Common myeloid progenitor, CD34-positive (primary cell): ENCODE measurements at regions not wholly inside any gene's neighbourhood (a gene's known extent, or its start where the extent isn't known, plus 50 kb on each side); places are given as distances from the start of the nearest gene placed in this dataset.

Experiments
- CTCF ChIA-PET: fragments of 350-600 bp; sonication (Branson Sonifier 250); formaldehyde crosslinking; loops from one replicate; lab custom pipeline; 2021; ENCODE audit warnings: antibody characterized with exemption; lab: Charles Lee
- POLR2A ChIA-PET: fragments of 350-600 bp; sonication (Branson Sonifier 250); formaldehyde crosslinking; loops from one replicate; lab custom pipeline; 2021; ENCODE audit warnings: antibody characterized with exemption; lab: Charles Lee
- DNase-seq, 3 donors: peaks; one replicate each; pipeline versions ENCODE4 v3.0.0 to v3.0.0-alpha.2; 2013
- H3K27ac ChIP-seq, 2 experiments: 1 replicate in 1 of 2; 2 replicates in 1 of 2; pipeline ENCODE4 v1.7.0; 2013; ENCODE audit warnings: inconsistent platforms in 2 of 2, low read length in 2 of 2, mild to moderate bottlenecking in 2 of 2, low read depth in 1 of 2, moderate library complexity in 1 of 2; ENCODE audit not compliant: severe bottlenecking in 2 of 2, insufficient read depth in 1 of 2, poor library complexity in 1 of 2
- H3K27me3 ChIP-seq, 5 experiments: replicated peaks in 2 of 5; 1 replicate in 3 of 5; 2 replicates in 2 of 5; pipeline versions ENCODE4 v1.6.1 to v1.7.0; 2013; ENCODE audit warnings: low read length in 4 of 5, mild to moderate bottlenecking in 2 of 5, moderate library complexity in 2 of 5, inconsistent platforms in 1 of 5; ENCODE audit not compliant: insufficient read depth in 5 of 5, control insufficient read depth in 4 of 5
- H3K36me3 ChIP-seq, 4 experiments: 1 replicate in 2 of 4; 2 replicates in 2 of 4; pipeline versions ENCODE4 v1.6.1 to v1.7.0; 2013; ENCODE audit warnings: low read length in 3 of 4, control low read depth in 1 of 4, mild to moderate bottlenecking in 1 of 4; ENCODE audit not compliant: control insufficient read depth in 4 of 4, insufficient read depth in 4 of 4
- H3K4me1 ChIP-seq, 4 experiments: 1 replicate in 3 of 4; 2 replicates in 1 of 4; pipeline versions ENCODE4 v1.6.1 to v1.7.1; 2013; ENCODE audit warnings: low read length in 3 of 4, mild to moderate bottlenecking in 3 of 4, control low read depth in 1 of 4, inconsistent platforms in 1 of 4, moderate library complexity in 1 of 4; ENCODE audit not compliant: control insufficient read depth in 4 of 4, insufficient read depth in 4 of 4; ENCODE audit errors: control extremely low read depth in 1 of 4
- H3K4me3 ChIP-seq, 7 experiments: 1 replicate in 4 of 7; 2 replicates in 3 of 7; pipeline versions ENCODE4 v1.5.1 to v1.7.0; 2013; ENCODE audit warnings: mild to moderate bottlenecking in 7 of 7, low read length in 6 of 7, moderate library complexity in 6 of 7, inconsistent platforms in 2 of 7, low read depth in 2 of 7, control low read depth in 1 of 7; ENCODE audit not compliant: insufficient read depth in 4 of 7, control insufficient read depth in 1 of 7; ENCODE audit errors: extremely low read depth in 1 of 7
- H3K9me3 ChIP-seq, 5 experiments: 1 replicate in 4 of 5; 2 replicates in 1 of 5; pipeline versions ENCODE4 v1.6.1 to v1.7.1; 2013; ENCODE audit warnings: low read length in 4 of 5, mild to moderate bottlenecking in 2 of 5, inconsistent platforms in 1 of 5, low read depth in 1 of 5, moderate library complexity in 1 of 5; ENCODE audit not compliant: control insufficient read depth in 4 of 5, insufficient read depth in 2 of 5; ENCODE audit errors: control extremely low read depth in 1 of 5
- WGBS: methylation state at CpG from one replicate; pipeline ENCODE4 v1.1.5; 2013; ENCODE audit not compliant: insufficient coverage; 5-methylcytosine and 5-hydroxymethylcytosine counted together

DNA sequence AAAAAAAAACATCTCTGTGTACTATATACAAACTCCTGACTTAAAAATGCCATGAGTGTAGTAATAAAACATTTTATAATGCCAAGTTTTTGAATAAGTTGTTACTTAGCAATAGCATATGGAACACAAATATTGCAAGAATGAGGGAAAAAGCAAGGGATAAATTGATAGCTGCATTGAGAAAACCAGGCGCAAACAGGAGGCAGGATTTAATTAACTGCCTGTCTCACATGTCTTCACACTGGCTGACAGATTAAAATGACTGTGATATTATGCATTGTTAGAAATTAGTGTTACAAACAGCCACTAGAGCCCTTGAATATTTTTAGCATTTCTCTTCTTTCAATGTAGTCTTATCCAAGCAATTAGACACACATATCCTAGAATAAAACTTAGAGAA is 1817.5 kb upstream of the NUDT12 start:
- no peaks in the 10 kb centered on the region for H3K9me3 ChIP-seq
- no peaks in the 10 kb centered on the region for H3K27me3 ChIP-seq
- no peaks in the 10 kb centered on the region for H3K4me1 ChIP-seq
- WGBS = no CpG with 5 or more reads among the region's 1 CpG
- no peak overlapping the region for H3K4me3 ChIP-seq
- no peak for DNase-seq
- CTCF ChIA-PET = no interaction called here
- POLR2A ChIA-PET = interaction anchor here (0.6 kb wide), 1 partner anchor 35 kb away, joined by 4 read pairs; no protein-coding TSS in a partner anchor
- H3K27ac ChIP-seq = no peak overlapping the region
- H3K36me3 ChIP-seq = no peaks in the 10 kb centered on the region

DNA sequence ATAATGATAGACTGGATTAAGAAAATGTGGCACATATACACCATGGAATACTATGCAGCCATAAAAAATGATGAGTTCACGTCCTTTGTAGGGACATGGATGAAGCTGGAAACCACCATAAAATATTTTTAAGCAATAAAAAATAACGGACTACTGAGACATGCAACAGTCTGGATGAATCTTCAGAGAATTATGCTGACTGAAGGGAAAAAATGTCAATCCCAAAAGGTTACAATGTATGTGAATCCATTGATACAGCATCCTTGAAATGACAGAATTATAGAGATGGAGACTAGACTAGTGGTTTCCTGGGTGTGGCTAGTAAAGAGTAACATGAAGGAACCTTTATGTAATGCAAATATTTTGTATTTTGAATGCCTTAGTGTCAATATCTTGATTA is 1808.6 kb upstream of the NUDT12 start:
- no CpG with 5 or more reads among the region's 2 CpGs for WGBS
- ChIA-PET POLR2A (no interaction called here), CTCF (no interaction called here)

DNA sequence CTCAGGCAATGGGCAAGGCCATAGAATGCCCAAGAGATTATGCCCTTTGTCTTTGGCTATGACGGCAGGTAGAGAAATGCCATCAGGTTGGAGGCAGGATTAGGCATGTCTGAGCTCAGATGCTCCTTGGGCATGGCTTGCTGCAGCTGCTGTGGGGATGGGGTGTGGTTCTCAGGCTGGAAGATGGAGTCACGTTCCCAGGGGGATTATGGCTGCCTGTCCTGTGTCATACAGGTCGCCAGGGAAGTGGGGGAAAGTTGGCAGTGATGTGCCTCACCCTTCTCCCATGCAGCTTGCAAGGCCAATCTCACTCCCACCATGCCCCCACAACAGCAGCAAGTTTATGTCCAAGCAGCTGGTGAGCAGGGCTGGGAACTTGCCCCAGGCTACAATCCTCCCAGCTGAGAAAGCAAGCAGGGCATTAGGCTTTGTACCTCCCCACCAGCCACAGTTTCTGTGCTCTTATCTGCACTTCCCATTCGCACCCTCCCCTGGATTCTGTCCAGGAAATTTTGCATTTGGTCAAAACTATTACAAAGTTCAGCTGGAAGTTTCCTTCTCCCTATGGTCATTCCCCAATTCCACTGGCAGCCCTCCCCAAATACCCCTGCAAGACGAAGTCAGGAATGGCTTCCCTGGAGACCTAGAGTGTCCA is 1788.0 kb upstream of the NUDT12 start:
- Histone ChIP-seq H3K27me3 (no peaks in the 10 kb centered on the region), H3K4me3 (no peak overlapping the region), H3K9me3 (peaks cover 0 to 2% (median 0%) of the 10 kb centered on the region in 5 experiments), H3K4me1 (no peaks in the 10 kb centered on the region), H3K27ac (no peak overlapping the region), H3K36me3 (no peaks in the 10 kb centered on the region)
- CTCF ChIA-PET = no interaction called here
- no peak for DNase-seq
- WGBS = 100% methylated on average over 3 of the region's 5 CpGs
- POLR2A ChIA-PET = no interaction called here

More for the DNA sequence above, 1808.6 kb upstream of the NUDT12 start:
- Histone ChIP-seq H3K36me3 (no peaks in the 10 kb centered on the region), H3K4me1 (no peaks in the 10 kb centered on the region), H3K27me3 (no peaks in the 10 kb centered on the region), H3K9me3 (no peaks in the 10 kb centered on the region), H3K27ac (no peak overlapping the region), H3K4me3 (no peak overlapping the region)
- DNase-seq = no peak

DNA sequence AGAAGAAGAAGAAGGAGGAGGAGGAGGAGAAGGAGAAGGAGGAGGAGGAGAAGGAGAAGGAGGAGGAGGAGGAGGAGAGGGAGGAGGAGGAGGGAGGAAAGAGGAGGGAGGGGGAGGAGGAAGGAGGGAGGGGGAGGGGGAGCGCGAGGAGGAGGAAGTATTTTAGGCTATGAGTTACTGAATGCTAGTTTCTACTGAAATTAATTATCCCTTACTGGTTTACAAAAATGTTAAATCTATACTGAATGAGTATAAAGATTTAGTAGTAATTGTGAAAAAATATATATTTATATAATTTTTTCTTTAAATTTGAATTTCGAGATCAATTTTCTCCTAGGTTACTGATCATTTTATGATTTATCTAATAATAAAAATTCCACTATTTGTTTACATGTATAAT is 1769.0 kb upstream of the NUDT12 start:
- Histone ChIP-seq H3K4me1 (no peaks in the 10 kb centered on the region), H3K27ac (no peak overlapping the region), H3K4me3 (no peak overlapping the region), H3K36me3 (no peaks in the 10 kb centered on the region), H3K9me3 (no peaks in the 10 kb centered on the region), H3K27me3 (no peaks in the 10 kb centered on the region)
- WGBS = no CpG with 5 or more reads among the region's 3 CpGs
- ChIA-PET CTCF (no interaction called here), POLR2A (no interaction called here)
- DNase-seq = no peak

GRCh38 chr5:105330185-105330584 is 1767.6 kb upstream of the NUDT12 start:
- ChIA-PET POLR2A (no interaction called here), CTCF (no interaction called here)
- Histone ChIP-seq H3K4me1 (no peaks in the 10 kb centered on the region), H3K27me3 (no peaks in the 10 kb centered on the region), H3K27ac (no peak overlapping the region), H3K4me3 (no peak overlapping the region), H3K36me3 (no peaks in the 10 kb centered on the region), H3K9me3 (no peaks in the 10 kb centered on the region)
- WGBS = no CpG with 5 or more reads among the region's 1 CpG
- DNase-seq = no peak

DNA sequence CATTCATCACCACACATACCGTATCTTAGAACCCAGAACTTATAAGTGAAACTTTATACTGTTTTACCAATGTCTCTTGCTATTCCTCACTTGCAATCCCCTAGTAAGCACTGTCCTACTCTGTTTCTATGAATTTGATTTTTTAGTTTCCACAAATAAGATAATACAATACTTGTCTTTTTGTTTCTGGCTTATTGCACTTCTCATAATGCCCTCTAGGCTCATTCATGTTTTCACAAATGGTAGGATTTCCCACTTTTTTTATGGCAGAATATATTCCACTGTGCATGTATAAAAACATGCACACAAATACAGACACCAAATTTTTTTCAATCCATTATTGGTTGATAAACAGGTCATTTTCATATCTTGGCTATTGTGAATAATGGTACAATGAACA is 1742.3 kb upstream of the NUDT12 start:
- Histone ChIP-seq H3K36me3 (no peaks in the 10 kb centered on the region), H3K9me3 (peaks cover 0 to 2% (median 0%) of the 10 kb centered on the region in 5 experiments), H3K27ac (no peak overlapping the region), H3K4me1 (no peaks in the 10 kb centered on the region), H3K27me3 (no peaks in the 10 kb centered on the region), H3K4me3 (no peak overlapping the region)
- 83% methylated on average over 1 of the region's 1 CpG for WGBS
- ChIA-PET POLR2A (no interaction called here), CTCF (no interaction called here)
- no peak for DNase-seq

DNA sequence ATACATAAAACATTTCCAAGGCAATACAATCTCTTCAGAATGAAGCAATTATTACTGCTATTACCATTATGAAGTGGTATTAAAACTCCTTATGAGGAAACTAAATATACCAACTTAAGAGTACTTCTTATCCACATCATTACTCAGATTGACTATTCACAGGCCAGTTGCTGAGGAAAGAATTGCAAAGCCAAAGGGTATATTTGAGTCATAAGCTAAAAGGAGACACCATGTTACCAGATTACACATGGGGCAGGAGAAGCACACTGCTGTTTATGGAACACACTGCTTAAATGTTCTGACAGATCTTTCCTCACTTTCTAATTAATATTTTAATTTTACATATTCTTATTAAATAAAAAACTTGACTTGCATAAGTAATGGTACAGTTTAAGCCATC is 1726.4 kb upstream of the NUDT12 start:
- H3K27ac ChIP-seq = no peak overlapping the region
- no peaks in the 10 kb centered on the region for H3K4me1 ChIP-seq
- H3K9me3 ChIP-seq = no peaks in the 10 kb centered on the region
- DNase-seq = no peak
- ChIA-PET CTCF (no interaction called here), POLR2A (no interaction called here)
- H3K4me3 ChIP-seq = no peak overlapping the region
- no peaks in the 10 kb centered on the region for H3K27me3 ChIP-seq
- H3K36me3 ChIP-seq = no peaks in the 10 kb centered on the region
